ENCODE measurements at regions not wholly inside any gene's neighbourhood (a gene's known extent, or its start where the extent isn't known, plus 50 kb on each side); places are given as distances from the start of the nearest gene placed in this dataset.

- Histone ChIP-seq H3K4me1 (ENCODE audit: control insufficient read depth in 1 of 2, insufficient read depth in 2 of 2, low read length in 2 of 2) (no peaks in the 10 kb centered on the region), H3K27me3 (ENCODE audit: insufficient read depth, low read length) (no peaks in the 10 kb centered on the region), H3K36me3 (ENCODE audit: control insufficient read depth in 1 of 2, insufficient read depth in 2 of 2, low read length in 2 of 2) (no peaks in the 10 kb centered on the region), H3K9me2 (ENCODE audit: insufficient read depth) (no peaks in the 10 kb centered on the region), H2AFZ (ENCODE audit: low read depth, low read length, poor library complexity, severe bottlenecking) (no peak overlapping the region), H4K20me1 (ENCODE audit: insufficient read depth) (no peaks in the 10 kb centered on the region), H3K9me3 (ENCODE audit: control insufficient read depth in 1 of 2, insufficient read depth in 1 of 2, low read depth in 1 of 2, low read length in 2 of 2) (peaks cover 0 to 3% of the 10 kb centered on the region in 2 experiments; a peak in 1 of 4 replicates), H3K4me2 (ENCODE audit: low read length) (no peak overlapping the region), H3K4me3 (replicated peaks in 1 of 2; ENCODE audit: low read depth in 1 of 2, low read length in 2 of 2) (no peak overlapping the region), H3K27ac (ENCODE audit: low read depth, low read length) (no peak overlapping the region), H3K9ac (ENCODE audit: low read length) (no peak overlapping the region), H3K79me2 (ENCODE audit: insufficient read depth, low read length) (no peaks in the 10 kb centered on the region)
- intact Hi-C loops (cut with micrococcal nuclease), result no loop called here
- ChIA-PET POLR2A (no interaction called here), CTCF (no interaction called here), RAD21 (ENCODE audit: low non-redundant PET in 1 of 2, low total read pairs in 2 of 2, uncharacterized antibody in 2 of 2, unreplicated experiment in 2 of 2) (no interaction called here)
- ATAC-seq (no peak), DNase-seq (ENCODE audit: low read depth, low spot score) (no peak)
- no TSS peak for BruUV-seq (replicated peaks)
- TF ChIP-seq EZH2 (IDR thresholded peaks at IDR 0.05), result no peak
- no peak for TF ChIP-seq TCF7L2 (IDR thresholded peaks at IDR 0.05; ENCODE audit: borderline replicate concordance, extremely low read depth, insufficient read depth, insufficient read length)
- no peak for TF ChIP-seq EGR1 (IDR thresholded peaks at IDR 0.05; ENCODE audit: low read depth)
- no peak for TF ChIP-seq ZNF274 (IDR thresholded peaks at IDR 0.05; ENCODE audit: low read depth, low read length)
- TF ChIP-seq REST (IDR thresholded peaks at IDR 0.05; ENCODE audit: low read depth), result no peak
- no peak for TF ChIP-seq POLR2AphosphoS5 (IDR thresholded peaks at IDR 0.05; ENCODE audit: low read depth, low read length)
- TF ChIP-seq JUND (IDR thresholded peaks at IDR 0.05), result no peak
- TF ChIP-seq ATF3 (IDR thresholded peaks at IDR 0.05), result no peak
- TF ChIP-seq SP1 (IDR thresholded peaks at IDR 0.05; ENCODE audit: low read depth), result no peak
Observed at GRCh38 chr4:35711127-35711526, 533.2 kb downstream of the ARAP2 start.

All from HCT116 (cell line).